Spleen (tissue), 7 donors: ENCODE measurements at regions not wholly inside any gene's neighbourhood (a gene's known extent, or its start where the extent isn't known, plus 50 kb on each side); places are given as distances from the start of the nearest gene placed in this dataset.

ENCODE experiments used
- POLR2A ChIP-seq, 3 donors: fragments of 450-650 bp; IDR thresholded peaks; one replicate each; pipeline ENCODE4 v1.5.1; 2017; ENCODE audit warnings: antibody characterized with exemption in 3 of 3, mild to moderate bottlenecking in 1 of 3
- POLR2AphosphoS5 ChIP-seq, 3 donors: sonication (generic); formaldehyde crosslinking; IDR thresholded peaks; one replicate each; pipeline ENCODE4 v1.5.1; 2017; ENCODE audit warnings: antibody characterized with exemption in 3 of 3
- TF ChIP-seq, protein P1 (sequence below), 11 experiments: fragments of 200-600 bp in 7 of 11; fragments of 450-650 bp in 4 of 11; sonication (generic) in 4 of 11; IDR thresholded peaks in 8 of 11; conservative IDR thresholded peaks in 3 of 11; 1 replicate in 7 of 11; 2 replicates in 4 of 11; pipeline versions ENCODE4 v1.4.0 to v1.8.0; 2016 to 2021; ENCODE audit warnings: antibody characterized with exemption in 11 of 11, inconsistent platforms in 4 of 11, mild to moderate bottlenecking in 1 of 11
- donor health status: DM: no; HTN: no; CAD: no; lungs with moderate emphysema.
- donor health status: DM: no; HTN: no; CAD: no.
- donor health status: DM: no; HTN: no; CAD: no.

GRCh38 chr10:85508159-85508558 is 858.4 kb downstream of the GRID1 start:
- no peak for TF ChIP-seq POLR2AphosphoS5 (IDR thresholded peaks at IDR 0.05)
- TF ChIP-seq, protein P1, sequence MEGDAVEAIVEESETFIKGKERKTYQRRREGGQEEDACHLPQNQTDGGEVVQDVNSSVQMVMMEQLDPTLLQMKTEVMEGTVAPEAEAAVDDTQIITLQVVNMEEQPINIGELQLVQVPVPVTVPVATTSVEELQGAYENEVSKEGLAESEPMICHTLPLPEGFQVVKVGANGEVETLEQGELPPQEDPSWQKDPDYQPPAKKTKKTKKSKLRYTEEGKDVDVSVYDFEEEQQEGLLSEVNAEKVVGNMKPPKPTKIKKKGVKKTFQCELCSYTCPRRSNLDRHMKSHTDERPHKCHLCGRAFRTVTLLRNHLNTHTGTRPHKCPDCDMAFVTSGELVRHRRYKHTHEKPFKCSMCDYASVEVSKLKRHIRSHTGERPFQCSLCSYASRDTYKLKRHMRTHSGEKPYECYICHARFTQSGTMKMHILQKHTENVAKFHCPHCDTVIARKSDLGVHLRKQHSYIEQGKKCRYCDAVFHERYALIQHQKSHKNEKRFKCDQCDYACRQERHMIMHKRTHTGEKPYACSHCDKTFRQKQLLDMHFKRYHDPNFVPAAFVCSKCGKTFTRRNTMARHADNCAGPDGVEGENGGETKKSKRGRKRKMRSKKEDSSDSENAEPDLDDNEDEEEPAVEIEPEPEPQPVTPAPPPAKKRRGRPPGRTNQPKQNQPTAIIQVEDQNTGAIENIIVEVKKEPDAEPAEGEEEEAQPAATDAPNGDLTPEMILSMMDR (IDR thresholded peaks at IDR 0.05 in 8 of 11, conservative IDR thresholded peaks at IDR 0.05 in 3 of 11): no peak
- no peak for TF ChIP-seq POLR2A (IDR thresholded peaks at IDR 0.05)
